COLO829 (cell line): ENCODE measurements at regions not wholly inside any gene's neighbourhood (a gene's known extent, or its start where the extent isn't known, plus 50 kb on each side); places are given as distances from the start of the nearest gene placed in this dataset.

Experiments
- DNase-seq: peaks from one replicate; pipeline ENCODE4 v3.0.0; 2012; ENCODE audit warnings: low spot score

DNA sequence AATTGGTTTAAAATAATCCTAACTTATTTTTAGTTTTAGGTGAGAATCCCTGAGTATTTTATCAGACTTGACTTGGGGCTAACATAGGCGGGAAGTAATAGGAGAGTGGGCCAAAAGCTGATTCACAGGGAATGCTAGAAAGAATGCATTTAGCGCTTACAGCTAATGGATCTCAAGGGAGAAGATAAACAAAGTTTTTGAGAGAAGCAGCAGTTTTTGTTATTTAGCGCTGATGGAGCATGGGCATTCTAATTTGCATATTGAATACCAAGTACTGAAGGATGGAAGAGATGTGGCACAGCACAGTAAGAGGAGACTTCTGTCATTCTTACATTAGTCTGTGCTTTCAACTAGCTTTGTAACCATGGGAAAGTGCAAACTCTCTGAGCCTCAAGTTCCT is 436.0 kb upstream of the FBXO33 start:
- DNase-seq, result no peak

DNA sequence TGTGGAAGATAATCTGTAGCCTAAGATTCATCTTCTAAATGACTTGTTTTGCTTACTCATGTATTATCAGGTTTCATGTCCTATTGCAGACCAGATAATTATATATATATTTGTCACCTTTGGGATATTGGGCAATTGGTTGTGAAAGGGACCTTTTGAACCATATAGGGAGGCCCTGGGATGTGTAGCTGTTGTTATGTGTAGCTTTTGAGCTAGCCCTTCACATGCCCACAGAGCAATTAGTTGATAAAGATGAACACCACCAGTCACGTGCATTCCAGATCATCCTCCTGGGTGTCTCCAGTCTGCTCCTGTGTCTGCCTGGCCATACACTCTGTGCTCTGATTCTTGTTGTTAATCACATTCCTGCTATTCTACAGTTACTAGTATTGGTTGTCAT is 431.2 kb upstream of the FBXO33 start:
- no peak for DNase-seq

DNA sequence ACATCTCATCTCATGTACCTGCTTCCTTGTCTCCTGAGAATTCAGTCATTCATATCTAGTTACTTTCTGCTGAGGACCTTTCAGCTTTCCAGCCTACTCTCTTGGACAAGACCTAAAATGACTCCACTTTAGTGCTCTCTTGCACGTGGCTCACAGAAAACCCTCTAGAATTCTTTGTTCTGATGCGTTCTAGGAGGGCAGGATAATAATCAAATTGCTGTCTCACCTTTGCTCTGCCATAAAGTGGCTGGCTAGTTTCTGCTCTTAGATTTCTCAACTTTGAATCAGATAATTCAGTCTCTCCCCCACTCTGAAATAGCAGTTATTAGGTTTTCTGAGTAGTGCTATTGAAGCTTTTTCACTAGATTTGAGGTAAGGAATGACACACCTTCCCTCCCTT is 429.5 kb upstream of the FBXO33 start:
- DNase-seq, result no peak

DNA sequence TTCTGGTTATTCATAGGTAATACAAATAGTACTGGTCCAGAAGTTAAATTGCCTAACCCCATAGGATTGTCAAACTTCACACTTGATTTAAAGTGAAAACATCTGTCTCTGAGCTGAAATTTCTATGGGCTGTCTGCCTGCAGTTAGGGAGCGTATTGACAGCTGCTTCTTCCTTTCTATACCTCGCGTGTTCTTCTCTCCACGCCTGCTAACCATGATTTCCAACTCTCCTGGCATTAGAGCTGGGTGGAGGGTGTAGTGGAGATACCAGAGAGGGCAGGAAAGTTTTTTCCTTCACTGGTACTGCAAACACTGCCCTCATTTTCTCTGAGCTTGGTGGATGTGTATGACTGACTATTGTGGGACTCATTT is 429.0 kb upstream of the FBXO33 start:
- DNase-seq, result no peak

DNA sequence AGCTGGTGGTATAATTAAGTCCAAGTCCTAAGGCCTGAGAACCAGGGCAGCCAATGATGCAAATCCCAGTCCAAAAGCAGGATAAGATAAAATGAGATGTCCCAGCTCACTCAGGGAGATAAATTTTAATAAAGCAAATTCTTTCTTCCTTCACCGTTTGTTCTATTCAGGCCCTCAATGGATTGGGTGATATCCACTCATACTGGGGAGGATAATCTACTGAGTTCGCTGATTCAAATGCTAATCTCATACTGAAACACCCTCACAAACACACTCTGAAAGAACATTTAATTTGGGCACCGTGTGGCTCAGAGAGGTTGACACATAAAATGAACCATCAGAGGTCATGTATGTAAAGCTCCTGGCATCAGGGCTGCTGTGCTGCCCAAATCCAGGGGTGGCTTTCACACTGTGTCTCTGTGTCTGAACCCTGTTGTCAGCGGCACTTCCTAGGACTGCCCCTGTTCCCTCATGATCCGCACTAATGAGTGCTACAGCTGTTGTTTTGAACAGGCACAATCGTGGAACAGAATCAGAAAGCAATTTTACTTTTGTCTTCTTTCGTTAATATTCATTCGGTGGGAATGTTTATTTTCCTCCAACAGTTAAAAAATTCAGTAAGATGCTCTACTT is 428.5 kb upstream of the FBXO33 start:
- DNase-seq, result no peak

DNA sequence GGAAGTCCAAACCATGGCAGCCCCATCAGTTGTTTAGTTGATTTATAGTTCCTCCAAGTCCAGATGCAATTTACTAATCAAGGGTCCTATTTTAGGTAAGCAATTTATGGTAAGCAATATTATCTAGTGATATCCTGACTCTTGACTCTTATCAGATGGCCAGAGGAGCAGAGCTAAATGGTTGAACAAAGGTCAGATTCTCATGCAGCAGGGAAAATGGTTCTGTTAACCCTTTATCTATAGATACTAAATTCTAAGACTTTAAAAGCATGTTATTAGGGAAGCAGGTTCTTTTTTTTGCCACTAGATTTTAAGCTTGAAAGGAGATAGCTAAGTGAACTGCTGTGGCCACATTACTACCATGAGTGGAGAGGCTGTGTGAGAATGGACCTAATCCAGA is 427.1 kb upstream of the FBXO33 start:
- DNase-seq, result no peak

DNA sequence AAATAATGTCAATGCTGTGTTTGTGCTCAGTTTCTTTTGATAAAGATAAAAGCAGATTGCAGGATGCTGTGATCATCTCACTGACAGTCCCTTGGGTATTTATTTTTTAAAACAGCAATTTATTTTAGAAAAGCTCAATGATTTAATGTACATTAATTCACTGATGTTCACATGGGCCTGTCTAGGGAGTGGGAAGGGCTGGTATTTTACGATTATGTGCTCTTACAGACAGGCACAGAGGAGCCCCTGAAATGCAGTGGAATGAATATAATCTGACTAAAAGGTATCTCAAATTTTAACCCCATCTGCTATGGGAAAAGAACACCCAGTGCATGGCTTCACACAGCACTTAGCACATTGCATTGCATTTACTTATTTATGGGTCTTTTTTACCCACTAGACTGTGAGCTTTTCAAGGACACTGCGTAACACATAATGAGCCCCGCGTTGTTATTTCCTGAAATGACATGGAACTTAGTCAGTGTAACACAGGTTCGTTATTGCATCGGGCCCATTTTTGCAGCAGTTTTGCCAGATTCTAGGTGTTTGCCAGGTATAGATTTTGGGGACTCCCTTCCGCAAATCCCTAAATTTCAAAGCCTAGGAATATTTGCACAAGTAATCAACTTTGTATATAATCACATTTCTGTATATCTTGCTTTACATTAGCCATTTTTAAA is 425.3 kb upstream of the FBXO33 start:
- no peak for DNase-seq

DNA sequence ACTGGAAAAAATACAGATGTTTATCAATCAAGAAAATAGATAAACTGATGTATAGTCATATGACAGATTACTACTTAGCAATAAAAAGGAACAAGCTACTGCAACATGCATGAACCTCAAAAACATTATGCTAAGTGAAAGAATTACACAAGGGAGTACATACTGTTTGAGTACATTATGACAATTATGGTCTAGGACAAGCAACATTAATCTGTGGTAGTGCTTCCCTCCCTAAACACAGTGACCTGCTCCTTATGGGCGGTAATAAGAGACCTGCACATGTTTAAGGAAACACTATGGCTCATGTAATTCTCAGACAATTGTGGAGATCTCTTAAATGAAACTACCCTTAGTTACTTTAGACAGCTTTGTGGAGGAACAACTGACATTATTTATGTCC is 421.2 kb upstream of the FBXO33 start:
- DNase-seq, result no peak

DNA sequence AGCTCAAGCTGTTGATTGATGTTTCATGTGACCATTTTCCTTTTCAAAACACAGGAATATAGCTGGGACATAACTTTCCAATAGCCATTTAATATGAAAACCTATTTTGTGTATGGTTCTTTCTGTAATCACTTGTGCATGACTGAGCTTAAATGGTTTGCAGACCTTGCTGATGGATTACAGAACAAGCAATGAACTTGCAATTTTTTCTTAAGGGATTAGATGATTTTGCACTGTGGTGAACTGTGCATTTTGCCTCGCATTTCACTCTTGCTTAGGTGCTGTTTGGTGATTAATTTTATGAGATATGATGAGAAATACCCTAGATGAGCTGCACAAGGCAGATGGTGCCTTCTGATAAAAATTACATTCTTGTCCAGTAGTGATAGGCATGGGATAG is 419.0 kb upstream of the FBXO33 start:
- no peak for DNase-seq

DNA sequence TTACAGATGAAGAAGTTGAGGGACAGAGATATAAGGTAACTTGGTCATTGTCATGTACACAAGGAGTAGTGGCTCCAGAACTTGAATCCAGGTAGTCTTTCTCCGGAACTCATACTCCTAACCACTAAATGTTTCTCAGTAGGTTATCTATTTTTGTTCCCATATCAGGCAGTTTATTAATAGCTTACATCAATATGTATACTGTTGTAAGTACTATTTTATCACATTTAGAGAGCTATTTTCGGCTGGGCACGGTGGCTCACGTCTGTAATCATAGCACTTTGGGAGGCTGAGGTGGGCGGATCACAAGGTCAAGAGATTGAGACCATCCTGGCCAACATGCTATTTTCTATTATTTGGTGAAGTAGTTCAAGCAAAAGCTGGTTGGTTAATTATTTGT is 415.6 kb upstream of the FBXO33 start:
- no peak for DNase-seq

DNA sequence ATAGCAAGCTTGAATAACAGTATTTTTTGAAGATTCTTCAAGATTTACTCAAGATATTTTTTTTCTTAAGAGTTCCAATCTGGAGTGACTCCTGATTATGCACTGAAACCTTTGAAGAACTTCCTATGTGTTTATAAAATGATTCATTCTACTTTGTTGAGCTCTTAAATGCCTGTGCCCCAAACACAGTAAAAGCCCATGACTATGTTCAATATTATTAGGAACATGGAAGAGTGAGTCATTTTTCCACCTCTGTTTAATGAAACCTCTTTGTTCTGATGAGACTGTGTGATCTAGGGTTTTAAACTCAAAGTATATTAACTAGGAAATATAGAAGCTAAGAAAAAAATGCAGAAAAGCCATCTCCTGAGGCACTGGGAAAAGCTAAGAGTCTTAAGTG is 415.0 kb upstream of the FBXO33 start:
- peak; percentile 3 for DNase-seq

DNA sequence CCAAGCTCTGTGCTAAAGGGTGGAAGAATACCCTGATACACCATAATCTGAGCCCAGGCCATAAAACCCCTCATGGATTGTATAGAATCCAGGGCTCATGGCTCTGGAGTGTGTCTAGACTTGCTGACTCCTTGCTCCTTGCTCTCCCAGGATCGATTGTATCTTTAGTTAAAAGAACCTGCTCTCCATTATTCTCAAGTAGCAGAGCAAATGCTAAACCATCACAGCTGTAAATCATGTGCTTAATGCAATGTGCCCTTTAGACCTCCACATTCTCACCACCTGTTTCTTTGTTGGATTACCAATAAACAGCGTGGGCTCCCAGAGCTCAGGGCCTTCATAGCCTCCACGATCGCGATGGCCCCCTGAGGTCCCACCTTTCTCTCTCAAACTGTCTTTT is 411.6 kb upstream of the FBXO33 start:
- no peak for DNase-seq

DNA sequence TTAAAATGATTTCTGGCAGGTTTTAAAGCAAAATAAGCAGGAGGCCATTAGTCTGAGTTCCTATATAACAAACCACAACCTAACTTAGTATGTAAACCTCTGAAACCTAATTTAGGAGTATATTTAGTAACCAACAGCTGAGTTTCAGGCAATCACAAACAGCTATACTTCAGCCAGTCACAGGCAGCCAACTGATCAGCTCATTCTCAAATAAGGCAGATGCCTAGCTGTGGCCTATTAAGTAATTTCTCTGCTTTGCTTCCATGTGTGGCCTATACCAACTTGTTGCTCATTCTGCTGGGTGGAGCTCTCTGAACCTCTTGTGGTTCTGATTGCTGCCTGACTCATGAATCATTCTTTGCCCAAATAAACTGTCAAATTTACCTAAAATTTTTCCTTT is 408.9 kb upstream of the FBXO33 start:
- no peak for DNase-seq

DNA sequence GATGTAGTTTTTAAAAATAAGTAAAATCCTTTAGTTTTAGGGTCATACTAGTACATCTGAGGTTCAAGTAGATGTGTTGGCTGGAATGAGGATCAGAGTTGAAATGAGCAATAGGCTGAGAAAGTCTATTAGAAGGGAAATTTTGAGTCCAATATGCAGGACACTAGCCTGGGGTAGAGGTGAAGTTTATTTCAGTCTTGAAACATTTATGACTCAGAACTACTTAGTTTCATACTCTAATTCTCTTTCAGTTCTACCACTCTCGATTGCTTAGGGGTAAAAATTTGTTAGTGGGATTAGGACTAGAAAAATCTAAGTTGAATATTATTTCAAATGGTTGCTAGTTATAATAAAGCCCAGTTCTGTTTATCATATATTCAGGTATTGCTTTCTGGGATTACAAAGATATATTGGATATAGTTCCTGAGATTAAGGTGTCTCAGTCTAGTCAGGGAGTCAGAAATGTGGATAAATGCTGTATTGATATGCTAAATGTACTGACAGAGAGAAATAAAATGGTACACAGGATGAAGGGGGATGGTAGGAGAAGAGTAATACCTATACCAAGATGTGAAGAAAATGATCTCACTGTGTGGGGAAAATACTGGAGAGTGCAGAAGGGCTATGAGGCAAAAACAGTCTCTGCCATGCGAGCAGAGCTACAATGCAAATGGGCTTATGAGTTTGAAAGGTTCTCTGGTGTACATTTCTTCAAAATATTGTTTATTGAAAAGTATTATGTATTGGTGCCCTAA is 395.8 kb upstream of the FBXO33 start:
- DNase-seq, result no peak

DNA sequence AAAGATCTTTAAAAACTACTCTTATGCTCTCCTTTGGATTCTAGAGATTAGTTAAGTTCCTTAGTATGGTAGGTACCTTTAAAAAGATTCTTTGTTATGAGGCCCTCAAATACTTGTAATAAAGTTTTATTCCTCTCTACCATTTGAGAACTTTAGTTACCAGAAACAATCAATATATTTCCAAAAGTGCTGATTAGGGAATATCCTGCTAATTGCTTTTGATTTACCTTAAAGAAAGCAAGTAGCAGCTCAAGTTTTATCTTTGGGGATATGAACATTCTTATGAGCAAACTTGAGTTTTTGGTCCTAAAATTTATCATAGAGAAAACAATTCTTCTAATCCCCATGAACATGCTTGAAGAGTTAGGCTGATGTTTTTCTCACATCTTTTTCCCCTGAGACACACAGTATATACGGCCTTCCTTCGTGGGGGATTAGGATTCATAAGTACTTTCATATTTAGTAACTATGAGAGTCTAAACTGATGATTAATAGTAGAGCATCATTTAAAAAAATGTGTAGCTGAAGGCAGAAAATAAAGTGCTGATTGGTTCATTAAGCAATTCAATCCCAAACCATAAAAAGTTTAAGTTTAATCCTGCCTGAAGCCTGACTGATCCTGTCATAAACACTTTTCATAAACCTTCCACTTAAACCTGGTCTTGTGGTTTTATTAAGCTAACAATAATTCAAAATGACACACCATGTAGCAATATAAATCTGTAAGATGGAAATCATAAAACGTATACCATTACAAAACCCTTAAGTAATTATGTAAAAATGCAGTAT is 380.5 kb upstream of the FBXO33 start:
- DNase-seq, result no peak

DNA sequence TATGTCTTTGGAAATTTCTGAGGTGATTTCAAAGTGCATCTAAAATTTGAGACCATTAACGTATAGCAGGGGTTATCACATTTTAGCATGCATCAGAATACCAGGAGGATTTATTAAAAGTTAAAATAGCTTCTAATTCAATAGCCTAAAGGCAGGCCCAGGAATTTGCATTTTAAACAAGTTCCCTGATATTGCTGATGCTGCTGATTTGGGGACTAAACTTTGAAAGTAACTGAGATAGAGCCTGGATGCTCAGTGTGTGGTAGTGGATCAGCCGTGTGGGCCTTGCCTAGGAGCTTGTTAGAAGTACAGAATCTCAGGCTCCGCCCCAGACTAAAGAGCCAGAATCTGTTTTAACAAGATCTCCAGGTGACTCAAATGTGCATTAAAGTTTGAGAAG is 375.0 kb upstream of the FBXO33 start:
- no peak for DNase-seq

DNA sequence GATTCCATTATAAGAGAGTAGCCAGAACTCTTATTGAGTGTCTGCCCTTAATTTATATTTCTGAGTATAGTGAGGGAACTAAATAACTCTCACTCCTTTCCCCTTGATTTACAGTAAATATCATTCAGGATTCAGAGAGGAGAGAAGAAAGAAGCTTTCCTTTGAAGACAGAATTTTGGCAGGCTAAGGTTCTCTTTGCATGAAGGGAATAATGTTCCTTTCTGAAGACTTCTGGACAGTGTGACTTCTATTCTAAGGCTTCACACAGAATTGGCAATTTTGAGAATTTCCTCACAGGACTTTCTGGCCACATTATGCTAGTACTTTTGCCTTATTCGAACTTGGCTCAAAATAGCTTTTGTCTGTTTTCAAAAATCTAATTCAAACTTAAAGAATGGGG is 352.2 kb upstream of the FBXO33 start:
- no peak for DNase-seq

DNA sequence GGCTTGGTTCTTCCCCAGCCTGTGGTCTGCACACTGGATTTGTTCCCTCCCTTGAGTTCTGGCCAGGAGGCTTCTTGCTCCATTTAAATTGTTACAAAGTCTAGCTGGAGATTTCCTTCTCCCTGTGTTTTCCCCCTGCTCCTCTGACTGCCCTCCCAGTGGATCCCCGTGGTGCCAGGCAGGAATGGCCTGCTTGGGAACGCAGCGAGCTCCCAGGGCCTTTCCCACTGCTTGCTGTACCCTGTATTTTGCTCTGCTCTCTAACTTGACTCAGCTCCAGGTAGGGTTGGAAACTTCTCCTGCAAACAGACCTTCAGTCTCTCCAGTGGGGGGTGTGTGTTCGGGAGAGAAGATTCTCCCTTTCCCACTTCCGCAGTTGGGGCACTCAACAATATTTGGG is 349.2 kb upstream of the FBXO33 start:
- DNase-seq, result no peak

DNA sequence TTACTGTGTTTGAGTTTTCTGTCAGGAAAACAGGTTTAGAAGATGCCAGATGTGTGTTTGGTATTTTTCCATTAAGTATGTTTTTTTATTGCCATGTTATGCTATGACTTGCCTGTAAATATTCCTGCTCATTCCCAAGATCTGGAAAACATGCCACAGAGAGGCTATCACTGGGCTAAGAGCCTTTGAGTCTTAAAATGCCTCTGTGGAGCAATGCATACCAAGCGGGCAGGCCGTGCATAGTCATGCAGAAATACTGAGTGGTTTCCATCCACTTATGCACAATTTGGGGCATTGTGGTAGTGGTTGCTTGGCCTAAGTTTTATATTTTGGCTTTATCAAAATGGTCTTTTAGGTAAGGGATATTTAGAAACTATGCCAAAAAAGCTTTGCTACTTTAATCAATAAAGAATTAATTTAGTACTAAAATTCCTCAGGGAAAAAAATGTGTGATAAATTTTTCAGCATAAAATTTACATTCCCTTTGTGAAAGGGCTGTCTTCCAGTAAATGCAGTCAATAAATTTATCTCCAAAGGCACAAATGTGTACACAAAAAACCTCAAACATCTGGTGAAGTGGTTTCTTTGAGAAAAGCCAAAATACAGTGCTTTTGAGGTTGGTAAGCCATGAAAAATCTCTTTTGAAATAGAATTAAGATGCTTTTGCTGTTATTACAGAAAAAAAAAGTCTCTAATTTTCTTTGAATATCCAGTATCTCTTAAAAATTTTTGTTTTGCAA is 341.3 kb upstream of the FBXO33 start:
- DNase-seq, result no peak

DNA sequence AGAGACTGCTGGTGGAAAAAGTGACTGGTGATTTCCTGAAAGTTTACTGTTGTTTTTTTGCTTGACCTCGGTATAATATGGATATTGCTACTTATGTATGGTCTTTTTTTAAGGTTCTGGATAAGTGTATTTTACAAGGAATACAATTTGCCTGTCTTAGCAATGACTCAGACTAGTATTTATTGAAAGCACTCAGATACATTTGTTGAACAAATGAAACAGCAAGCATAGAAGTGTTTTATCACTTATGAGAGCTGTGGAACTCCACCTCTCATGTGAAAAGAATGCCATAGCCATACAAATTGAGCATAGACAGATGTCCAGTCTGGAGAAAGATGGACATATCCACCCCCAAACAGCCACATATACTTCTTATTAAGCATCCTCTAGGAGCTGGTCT is 340.4 kb upstream of the FBXO33 start:
- no peak for DNase-seq

DNA sequence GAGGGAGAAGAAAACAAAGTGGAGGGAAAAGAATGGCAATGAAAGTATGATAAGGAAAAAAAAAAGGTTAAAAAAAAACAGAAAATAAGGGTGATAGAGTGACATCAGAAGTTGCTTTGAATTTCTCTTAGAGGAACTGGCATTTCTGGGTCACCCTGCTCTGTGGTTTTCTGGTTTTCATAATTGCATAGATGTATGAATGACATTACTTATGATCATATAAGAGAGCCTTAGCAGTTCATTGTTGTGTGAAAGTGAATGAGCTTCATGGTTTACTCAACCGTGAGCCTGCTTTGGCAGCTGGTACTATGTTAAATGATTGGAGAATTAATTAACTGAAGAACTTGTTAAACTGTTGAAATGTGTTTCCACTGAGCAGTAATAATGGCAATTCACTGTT is 336.4 kb upstream of the FBXO33 start:
- DNase-seq, result no peak

DNA sequence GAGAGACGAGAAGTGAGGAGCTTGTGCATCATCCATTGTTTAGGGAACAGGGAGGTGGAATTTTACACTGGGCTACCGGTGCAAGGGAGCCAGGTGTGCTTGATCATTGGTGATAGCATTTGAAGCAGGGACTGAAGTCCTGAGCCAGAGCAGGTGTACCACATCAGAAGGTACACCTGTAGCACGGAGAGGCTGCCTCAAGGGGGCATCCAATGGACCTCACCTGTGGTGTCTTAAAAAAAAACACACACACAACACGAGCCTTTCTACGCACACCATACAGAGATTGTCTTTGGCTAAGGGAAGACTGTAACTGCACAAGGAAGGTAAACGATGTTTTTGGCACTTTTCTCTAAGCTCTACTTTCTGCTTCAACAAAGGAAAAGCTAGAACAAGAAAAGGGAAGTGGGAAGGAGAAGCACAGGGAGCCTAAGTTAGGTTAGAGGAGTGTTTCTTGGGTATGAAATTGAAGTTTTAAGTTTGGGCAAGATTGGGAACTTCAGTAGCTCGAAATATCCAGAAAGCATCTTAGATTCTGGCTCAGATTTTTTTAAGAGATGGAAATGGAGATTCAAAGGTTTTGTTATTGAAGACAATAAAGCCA is 334.3 kb upstream of the FBXO33 start:
- DNase-seq, result no peak
